ENCODE measurements at regions not wholly inside any gene's neighbourhood (a gene's known extent, or its start where the extent isn't known, plus 50 kb on each side); places are given as distances from the start of the nearest gene placed in this dataset.

- TF ChIP-seq, protein P1, sequence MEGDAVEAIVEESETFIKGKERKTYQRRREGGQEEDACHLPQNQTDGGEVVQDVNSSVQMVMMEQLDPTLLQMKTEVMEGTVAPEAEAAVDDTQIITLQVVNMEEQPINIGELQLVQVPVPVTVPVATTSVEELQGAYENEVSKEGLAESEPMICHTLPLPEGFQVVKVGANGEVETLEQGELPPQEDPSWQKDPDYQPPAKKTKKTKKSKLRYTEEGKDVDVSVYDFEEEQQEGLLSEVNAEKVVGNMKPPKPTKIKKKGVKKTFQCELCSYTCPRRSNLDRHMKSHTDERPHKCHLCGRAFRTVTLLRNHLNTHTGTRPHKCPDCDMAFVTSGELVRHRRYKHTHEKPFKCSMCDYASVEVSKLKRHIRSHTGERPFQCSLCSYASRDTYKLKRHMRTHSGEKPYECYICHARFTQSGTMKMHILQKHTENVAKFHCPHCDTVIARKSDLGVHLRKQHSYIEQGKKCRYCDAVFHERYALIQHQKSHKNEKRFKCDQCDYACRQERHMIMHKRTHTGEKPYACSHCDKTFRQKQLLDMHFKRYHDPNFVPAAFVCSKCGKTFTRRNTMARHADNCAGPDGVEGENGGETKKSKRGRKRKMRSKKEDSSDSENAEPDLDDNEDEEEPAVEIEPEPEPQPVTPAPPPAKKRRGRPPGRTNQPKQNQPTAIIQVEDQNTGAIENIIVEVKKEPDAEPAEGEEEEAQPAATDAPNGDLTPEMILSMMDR (IDR thresholded peaks at IDR 0.05), result no peak
- TF ChIP-seq POLR2A (IDR thresholded peaks at IDR 0.05), result no peak
These were observed 215.5 kb downstream of the RNF144A start for GRCh38 chr2:7132753-7133152.
